ENCODE measurements at regions not wholly inside any gene's neighbourhood (a gene's known extent, or its start where the extent isn't known, plus 50 kb on each side); places are given as distances from the start of the nearest gene placed in this dataset.

DNA sequence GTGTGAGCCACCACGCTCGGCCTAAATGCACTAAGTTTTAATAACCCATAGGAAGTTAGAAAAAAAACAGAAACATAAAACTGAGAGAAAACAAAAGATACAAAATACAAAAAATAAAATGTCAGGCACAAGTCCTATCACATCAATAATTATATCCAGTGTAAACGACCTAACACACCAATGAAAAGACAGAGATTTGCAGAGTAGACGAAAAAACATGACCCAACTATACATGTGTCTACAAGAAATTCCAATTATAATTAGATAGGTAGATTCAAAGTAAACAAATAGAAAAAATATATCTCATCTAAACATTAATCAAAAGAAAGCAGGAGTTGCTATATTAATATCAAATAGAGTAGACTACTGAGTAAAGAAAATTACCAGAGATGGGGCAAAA lies 69.4 kb upstream of the NUDT4 start:
- TF ChIP-seq, protein P1, sequence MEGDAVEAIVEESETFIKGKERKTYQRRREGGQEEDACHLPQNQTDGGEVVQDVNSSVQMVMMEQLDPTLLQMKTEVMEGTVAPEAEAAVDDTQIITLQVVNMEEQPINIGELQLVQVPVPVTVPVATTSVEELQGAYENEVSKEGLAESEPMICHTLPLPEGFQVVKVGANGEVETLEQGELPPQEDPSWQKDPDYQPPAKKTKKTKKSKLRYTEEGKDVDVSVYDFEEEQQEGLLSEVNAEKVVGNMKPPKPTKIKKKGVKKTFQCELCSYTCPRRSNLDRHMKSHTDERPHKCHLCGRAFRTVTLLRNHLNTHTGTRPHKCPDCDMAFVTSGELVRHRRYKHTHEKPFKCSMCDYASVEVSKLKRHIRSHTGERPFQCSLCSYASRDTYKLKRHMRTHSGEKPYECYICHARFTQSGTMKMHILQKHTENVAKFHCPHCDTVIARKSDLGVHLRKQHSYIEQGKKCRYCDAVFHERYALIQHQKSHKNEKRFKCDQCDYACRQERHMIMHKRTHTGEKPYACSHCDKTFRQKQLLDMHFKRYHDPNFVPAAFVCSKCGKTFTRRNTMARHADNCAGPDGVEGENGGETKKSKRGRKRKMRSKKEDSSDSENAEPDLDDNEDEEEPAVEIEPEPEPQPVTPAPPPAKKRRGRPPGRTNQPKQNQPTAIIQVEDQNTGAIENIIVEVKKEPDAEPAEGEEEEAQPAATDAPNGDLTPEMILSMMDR (IDR thresholded peaks at IDR 0.05): no peak
- no peak for TF ChIP-seq POLR2A (IDR thresholded peaks at IDR 0.05)
